Tibial nerve (tissue), 4 donors: ENCODE measurements at regions not wholly inside any gene's neighbourhood (a gene's known extent, or its start where the extent isn't known, plus 50 kb on each side); places are given as distances from the start of the nearest gene placed in this dataset.
"Not testable (repeated sequence)": the region's sequence is repeated elsewhere in the genome, so short reads cannot be mapped to it uniquely, and the experiment has no call there.

ENCODE experiments used
- CTCF ChIP-seq, 5 experiments: fragments of 200-600 bp in 3 of 5; fragments of 450-650 bp in 2 of 5; sonication (generic) in 3 of 5; IDR thresholded peaks; one replicate each; pipeline ENCODE4 v1.5.1; 2016 to 2019; ENCODE audit warnings: antibody characterized with exemption in 5 of 5, mild to moderate bottlenecking in 3 of 5, moderate library complexity in 2 of 5
- EP300 ChIP-seq, 2 donors: sonication (generic); formaldehyde crosslinking; IDR thresholded peaks; one replicate each; pipeline ENCODE4 v1.6.1; 2017; ENCODE audit warnings: antibody characterized with exemption in 2 of 2, mild to moderate bottlenecking in 1 of 2

GRCh38 chr2:95762023-95763021 lies 170.5 kb downstream of the TRIM43 start:
- not testable (repeated sequence) for TF ChIP-seq CTCF, EP300 (IDR thresholded peaks at IDR 0.05)
